GM18511 (cell line): ENCODE measurements at regions not wholly inside any gene's neighbourhood (a gene's known extent, or its start where the extent isn't known, plus 50 kb on each side); places are given as distances from the start of the nearest gene placed in this dataset.
A peak's percentile ranks its signal among the peaks of the same experiment; 100 is the strongest.
"Not testable (repeated sequence)": the region's sequence is repeated elsewhere in the genome, so short reads cannot be mapped to it uniquely, and the experiment has no call there.

Source experiments
- ATAC-seq: cut with Tn5 transposase; IDR thresholded peaks from one replicate; pipeline ENCODE4 v1.9.1; 2021; ENCODE audit warnings: mild to moderate bottlenecking, moderate library complexity; ENCODE audit not compliant: unreplicated experiment

DNA sequence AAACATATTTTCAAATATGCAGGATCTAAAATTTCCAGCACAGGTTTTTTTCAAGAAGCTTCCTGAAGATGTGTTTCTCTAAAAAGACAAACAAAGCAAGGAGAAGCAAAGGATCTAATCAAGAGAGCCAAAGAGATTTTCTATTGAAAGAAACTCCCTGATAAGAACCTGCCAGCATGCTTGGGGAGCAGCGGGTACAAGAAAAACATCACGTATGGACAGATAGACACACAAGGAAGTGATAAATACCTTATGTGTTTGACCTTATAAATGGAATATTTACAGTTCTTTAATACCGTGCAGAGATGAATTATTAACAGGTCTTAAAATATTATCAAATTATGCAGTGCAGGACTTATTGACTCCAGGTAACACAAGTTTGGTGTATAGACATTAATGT, 562.1 kb downstream of the DACH1 start:
- ATAC-seq = no peak

- no peak for ATAC-seq
These were observed 563.9 kb downstream of the DACH1 start for GRCh38 chr13:71303144-71303543.

DNA sequence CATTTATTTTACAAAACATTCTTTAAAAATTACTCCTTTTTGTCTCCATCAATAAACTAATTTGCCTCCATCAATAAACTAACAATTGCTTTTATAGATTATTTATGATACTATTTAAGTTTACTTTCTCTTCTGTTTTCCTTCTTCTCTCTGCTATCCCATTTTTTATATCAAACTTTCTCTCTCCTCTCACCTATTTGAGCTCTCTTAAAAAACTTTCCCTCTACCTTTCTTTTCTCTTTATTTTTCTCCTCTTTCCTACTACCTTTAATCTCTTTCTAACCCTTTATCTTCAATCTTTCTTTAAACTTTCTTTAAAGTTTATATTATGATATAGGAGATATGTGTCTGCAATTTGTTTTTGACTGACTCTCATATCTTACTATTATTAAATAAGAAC, 566.4 kb downstream of the DACH1 start:
- no peak for ATAC-seq

GRCh38 chr13:71291842-71292146, 575.2 kb downstream of the DACH1 start:
- peak; percentile 7 for ATAC-seq

DNA sequence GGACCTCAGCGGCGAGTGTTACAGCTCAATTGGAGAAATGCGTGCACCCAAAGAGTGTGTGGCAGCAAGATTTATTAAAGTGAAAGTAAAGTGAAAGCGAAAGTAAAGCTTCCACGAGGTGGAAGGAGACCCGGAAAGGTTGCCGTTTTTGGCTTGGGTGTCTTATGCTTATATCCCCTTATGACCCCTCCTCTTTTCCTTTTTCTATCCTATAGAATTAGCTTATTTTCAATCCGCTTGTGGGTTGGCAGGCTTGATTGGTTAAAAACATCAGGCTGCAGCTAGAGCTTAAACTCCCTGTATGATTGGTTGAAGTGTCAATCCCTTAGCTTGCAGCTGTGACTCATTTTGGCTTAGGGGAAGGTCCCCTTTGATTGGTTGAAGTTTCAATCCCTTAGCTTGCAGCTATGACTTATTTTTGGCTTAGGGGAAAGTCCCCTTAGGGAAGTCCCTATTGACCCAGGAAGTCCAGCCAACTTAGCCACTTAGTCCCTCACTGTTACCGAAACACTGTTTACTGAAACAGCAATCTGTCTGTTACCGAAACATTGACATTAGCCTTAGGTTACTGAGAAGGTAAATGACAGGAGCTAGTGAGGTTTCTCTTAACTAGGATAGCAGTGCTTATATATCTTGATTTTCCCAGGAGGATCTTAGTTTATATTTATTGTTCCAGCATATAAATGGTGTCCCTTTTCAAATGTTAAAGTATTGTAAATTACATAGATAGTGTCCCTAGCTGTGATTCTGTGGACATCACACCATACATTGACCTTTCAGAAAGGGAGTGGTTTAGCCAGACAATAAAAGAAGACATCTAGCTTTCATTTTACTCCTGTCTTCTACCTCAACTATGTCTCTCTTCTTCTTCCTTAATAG, 575.8 kb downstream of the DACH1 start:
- ATAC-seq = peak; percentile 84

DNA sequence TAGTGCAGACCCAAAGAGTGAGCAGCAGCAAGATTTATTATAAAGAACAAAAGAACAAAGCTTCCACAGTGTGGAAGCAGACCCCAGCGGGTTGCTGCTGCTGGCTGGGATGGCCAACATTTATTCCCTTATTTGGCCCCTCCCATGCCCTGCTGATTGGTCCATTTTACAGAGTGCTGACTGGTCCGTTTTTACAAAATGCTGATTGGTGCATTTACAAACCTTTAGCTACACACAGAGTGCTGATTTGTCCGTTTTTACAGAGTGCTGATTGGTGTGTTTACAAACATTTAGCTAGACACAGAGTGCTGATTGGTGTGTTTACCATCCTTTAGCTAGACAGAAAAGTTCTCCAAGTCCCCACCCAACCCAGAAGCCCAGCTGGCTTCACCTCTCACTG, 577.0 kb downstream of the DACH1 start:
- not testable (repeated sequence) for ATAC-seq

DNA sequence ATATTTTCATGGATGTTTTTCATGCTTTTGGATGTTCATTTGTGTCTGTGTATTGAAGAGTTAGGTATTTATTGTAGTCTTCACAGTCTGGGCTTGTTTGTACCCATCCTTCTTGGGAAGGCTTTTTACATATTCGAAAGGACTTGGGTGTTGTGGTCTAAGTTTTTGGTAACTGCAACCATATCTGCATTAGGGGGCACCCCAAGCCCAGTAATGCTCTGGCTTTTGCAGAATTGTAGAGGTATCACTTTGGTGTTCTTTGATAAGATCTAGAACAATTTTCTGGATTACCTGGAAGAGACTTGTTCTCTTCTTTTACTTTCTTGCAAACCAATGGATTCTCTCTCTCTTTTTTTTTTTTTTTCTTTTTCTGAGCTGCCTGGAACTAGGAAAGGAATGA, 581.3 kb downstream of the DACH1 start:
- no peak for ATAC-seq

DNA sequence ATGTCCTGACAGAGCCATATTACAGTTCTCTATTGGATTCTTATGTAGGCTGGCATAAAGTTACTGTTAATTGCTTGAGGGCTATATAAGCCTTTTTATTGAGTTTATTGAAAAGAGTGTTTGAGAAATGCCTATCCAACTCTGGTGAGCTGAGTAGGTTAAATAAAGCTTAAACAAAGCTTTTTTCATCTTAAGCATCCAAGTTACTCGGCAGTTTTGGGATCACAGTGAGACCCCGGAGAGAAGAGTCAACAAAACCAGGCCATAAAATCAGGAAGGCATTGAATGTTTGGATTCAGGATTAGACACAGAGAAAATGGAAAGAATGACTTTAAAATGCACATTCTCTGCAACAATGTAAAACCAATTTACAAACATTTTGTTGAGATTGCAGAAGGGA, 588.5 kb downstream of the DACH1 start:
- no peak for ATAC-seq

- ATAC-seq = peak; percentile 92
These were observed 591.9 kb downstream of the DACH1 start for GRCh38 chr13:71274923-71275608.

GRCh38 chr13:71261256-71261655, 605.7 kb downstream of the DACH1 start:
- no peak for ATAC-seq

DNA sequence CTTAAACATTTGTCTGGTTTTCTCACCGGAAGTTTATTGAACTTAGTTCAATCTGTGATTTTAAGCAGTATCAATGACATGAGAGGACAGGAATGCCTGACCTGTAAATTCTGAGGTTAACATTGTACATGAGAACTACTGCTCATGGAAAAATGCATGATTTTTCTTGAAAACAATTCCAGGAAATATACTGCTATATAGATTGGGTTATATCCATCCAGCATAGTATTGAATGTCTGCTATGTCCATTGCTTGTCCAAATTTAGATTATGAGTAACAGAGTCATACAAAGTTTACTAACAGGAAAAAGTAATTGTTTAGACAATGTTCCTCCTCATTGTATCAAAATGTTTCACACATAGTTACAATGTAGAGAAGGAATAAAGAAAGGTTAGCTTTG, 606.8 kb downstream of the DACH1 start:
- ATAC-seq = no peak

DNA sequence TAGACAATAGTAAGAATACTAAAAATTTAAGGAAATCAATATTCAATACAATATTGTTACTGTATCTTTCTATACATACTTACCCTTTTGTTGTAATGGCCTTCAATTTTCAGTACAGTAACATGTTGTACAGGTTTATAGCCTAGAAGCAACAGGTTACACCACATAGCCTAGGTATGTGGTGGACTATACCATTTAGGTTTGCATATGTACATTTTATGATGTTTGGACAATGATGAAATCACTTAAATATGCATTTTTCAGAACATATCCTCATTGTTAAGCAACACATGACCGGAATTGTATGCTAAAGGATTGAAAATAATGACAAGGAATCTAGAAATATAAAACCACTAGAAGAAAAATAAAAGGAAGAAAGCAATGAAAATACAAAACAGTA, 611.4 kb downstream of the DACH1 start:
- no peak for ATAC-seq

DNA sequence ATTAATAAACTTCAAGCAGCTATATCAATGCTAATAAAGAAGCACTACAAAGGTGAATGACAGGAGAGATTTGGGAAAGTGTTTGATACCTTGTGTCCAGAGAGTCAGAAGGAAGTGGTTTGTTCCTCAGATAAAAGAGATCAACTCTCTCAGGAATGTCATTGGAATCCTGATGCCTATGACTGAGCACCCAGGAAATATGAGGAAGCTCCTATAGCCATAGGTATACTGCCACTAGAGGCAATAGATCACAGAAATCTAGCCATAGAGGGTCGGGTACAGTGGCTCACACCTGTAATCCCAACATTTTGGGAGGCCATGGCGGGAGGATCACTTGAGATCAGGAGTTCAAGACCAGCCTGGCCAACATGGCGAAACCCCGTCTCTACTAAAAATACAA, 612.6 kb downstream of the DACH1 start:
- no peak for ATAC-seq

- no peak for ATAC-seq
These were observed 614.8 kb downstream of the DACH1 start for GRCh38 chr13:71252184-71252704.

DNA sequence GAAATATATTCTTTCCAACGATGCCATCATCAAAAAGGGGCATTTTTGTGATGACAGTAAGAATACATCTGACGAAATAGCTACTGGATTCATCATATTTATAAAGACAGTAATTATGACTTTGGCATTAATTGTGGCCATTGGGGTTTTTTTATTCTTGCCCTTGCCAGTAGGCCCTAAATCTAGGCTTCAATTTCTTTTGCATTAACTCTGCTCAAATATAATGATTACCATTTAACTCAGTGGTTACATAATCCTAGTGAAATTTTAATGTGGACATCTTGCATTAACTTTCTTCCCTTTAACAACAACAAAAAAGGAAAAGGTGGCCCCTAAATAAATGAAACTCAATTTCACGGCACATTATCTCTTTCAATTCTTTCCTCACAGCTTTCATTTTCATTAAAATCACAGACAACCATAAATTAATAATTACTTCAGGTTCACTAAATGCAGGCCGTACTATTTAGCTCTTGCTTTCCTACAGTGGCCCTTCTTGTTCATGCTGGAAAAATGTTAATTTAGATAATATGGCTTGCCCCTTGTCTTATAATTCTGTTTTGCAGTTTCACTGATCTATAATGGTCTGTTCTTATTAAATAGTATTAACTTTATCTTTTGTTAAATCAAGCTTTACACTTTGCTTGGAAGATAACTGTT, 615.6 kb downstream of the DACH1 start:
- no peak for ATAC-seq

- no peak for ATAC-seq
These were observed 618.0 kb downstream of the DACH1 start for GRCh38 chr13:71249011-71249410.

- no peak for ATAC-seq
These were observed 622.8 kb downstream of the DACH1 start for GRCh38 chr13:71244161-71244560.

DNA sequence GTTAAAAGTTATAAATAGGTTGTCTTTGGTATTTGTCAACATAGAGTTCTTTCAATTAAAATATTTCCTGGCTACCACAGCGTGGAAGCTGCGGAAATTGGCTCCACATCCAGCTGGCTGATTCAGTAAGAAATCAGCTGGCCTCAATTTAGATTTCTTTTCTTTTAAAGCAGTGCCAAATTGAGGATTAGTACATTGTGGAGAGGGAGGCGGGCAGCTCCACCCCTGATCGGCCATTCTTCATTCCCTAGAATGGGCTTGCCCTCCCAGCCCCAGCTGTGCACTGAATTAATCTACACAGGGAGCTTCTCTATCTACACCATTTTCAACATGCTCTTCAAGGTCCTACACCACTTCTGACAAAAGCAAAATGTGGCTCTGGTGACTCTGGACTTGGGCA, 624.8 kb downstream of the DACH1 start:
- no peak for ATAC-seq

GRCh38 chr13:71240911-71241310, 626.1 kb downstream of the DACH1 start:
- peak; percentile 55 for ATAC-seq

GRCh38 chr13:71237332-71237731, 629.7 kb downstream of the DACH1 start:
- no peak for ATAC-seq

GRCh38 chr13:71219698-71220415, 647.1 kb downstream of the DACH1 start:
- ATAC-seq = no peak
